ENCODE measurements at regions not wholly inside any gene's neighbourhood (a gene's known extent, or its start where the extent isn't known, plus 50 kb on each side); places are given as distances from the start of the nearest gene placed in this dataset.

DNA sequence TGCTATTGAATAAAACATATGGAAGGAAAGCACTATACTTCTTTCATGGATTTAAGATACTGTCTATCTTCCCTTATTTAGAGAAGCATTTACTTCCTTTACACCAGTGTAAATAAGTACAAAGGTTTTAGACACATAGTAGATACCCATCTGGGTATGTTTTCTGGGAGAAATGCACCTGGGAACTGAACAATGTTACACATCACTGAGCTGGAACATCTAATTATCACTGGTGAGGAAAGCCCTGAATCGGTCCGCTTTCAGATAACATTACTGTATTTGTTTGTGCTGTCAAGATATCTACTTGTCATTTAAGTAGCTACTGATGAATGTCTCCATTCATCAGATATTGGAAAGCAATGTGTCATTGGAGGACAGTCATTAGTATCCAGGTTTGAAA lies 964.7 kb upstream of the PTPRD start:
- TF ChIP-seq, protein P1, sequence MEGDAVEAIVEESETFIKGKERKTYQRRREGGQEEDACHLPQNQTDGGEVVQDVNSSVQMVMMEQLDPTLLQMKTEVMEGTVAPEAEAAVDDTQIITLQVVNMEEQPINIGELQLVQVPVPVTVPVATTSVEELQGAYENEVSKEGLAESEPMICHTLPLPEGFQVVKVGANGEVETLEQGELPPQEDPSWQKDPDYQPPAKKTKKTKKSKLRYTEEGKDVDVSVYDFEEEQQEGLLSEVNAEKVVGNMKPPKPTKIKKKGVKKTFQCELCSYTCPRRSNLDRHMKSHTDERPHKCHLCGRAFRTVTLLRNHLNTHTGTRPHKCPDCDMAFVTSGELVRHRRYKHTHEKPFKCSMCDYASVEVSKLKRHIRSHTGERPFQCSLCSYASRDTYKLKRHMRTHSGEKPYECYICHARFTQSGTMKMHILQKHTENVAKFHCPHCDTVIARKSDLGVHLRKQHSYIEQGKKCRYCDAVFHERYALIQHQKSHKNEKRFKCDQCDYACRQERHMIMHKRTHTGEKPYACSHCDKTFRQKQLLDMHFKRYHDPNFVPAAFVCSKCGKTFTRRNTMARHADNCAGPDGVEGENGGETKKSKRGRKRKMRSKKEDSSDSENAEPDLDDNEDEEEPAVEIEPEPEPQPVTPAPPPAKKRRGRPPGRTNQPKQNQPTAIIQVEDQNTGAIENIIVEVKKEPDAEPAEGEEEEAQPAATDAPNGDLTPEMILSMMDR (IDR thresholded peaks at IDR 0.05) = no peak
- TF ChIP-seq POLR2AphosphoS5 (IDR thresholded peaks at IDR 0.05; ENCODE audit: low read depth, low read length) (no peak), SIN3A (IDR thresholded peaks at IDR 0.05; ENCODE audit: borderline replicate concordance, insufficient read depth, low read depth, low read length) (no peak)
- TF ChIP-seq, protein P2, sequence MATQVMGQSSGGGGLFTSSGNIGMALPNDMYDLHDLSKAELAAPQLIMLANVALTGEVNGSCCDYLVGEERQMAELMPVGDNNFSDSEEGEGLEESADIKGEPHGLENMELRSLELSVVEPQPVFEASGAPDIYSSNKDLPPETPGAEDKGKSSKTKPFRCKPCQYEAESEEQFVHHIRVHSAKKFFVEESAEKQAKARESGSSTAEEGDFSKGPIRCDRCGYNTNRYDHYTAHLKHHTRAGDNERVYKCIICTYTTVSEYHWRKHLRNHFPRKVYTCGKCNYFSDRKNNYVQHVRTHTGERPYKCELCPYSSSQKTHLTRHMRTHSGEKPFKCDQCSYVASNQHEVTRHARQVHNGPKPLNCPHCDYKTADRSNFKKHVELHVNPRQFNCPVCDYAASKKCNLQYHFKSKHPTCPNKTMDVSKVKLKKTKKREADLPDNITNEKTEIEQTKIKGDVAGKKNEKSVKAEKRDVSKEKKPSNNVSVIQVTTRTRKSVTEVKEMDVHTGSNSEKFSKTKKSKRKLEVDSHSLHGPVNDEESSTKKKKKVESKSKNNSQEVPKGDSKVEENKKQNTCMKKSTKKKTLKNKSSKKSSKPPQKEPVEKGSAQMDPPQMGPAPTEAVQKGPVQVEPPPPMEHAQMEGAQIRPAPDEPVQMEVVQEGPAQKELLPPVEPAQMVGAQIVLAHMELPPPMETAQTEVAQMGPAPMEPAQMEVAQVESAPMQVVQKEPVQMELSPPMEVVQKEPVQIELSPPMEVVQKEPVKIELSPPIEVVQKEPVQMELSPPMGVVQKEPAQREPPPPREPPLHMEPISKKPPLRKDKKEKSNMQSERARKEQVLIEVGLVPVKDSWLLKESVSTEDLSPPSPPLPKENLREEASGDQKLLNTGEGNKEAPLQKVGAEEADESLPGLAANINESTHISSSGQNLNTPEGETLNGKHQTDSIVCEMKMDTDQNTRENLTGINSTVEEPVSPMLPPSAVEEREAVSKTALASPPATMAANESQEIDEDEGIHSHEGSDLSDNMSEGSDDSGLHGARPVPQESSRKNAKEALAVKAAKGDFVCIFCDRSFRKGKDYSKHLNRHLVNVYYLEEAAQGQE (IDR thresholded peaks at IDR 0.05; ENCODE audit: insufficient read depth in 1 of 2, low read depth in 2 of 2, low read length in 1 of 2) = no peak

Data from Panc1 (cell line).